CD14-positive monocyte (primary cell): ENCODE measurements at regions not wholly inside any gene's neighbourhood (a gene's known extent, or its start where the extent isn't known, plus 50 kb on each side); places are given as distances from the start of the nearest gene placed in this dataset.

Experiments used
- DNase-seq, 3 donors: peaks; one replicate each; pipeline ENCODE4 v3.0.0-alpha.2; 2011 to 2022
- H2AFZ ChIP-seq: 2 replicates; pipeline ENCODE4 v1.6.0; 2012; ENCODE audit warnings: mild to moderate bottlenecking, low read depth, low read length, inconsistent platforms; ENCODE audit not compliant: insufficient read depth, poor library complexity, severe bottlenecking
- H3K27ac ChIP-seq, 2 donors: 1 replicate in 1 of 2; 2 replicates in 1 of 2; pipeline ENCODE4 v1.5.1; 2012 to 2013; ENCODE audit warnings: low read length in 2 of 2, control low read depth in 1 of 2, inconsistent platforms in 1 of 2, low read depth in 1 of 2, mild to moderate bottlenecking in 1 of 2
- H3K27me3 ChIP-seq, 2 donors: one replicate each; pipeline versions ENCODE4 v1.6.0 to v1.6.1; 2011 to 2013; ENCODE audit warnings: low read length in 2 of 2; ENCODE audit not compliant: control insufficient read depth in 2 of 2, insufficient read depth in 2 of 2
- H3K36me3 ChIP-seq, 2 donors: replicated peaks in 1 of 2; 1 replicate in 1 of 2; 2 replicates in 1 of 2; pipeline versions ENCODE4 v1.5.1 to v1.6.1; 2012 to 2013; ENCODE audit warnings: low read length in 2 of 2, control low read depth in 1 of 2, inconsistent platforms in 1 of 2, mild to moderate bottlenecking in 1 of 2; ENCODE audit not compliant: insufficient read depth in 2 of 2, control insufficient read depth in 1 of 2
- H3K4me1 ChIP-seq, 2 donors: 1 replicate in 1 of 2; 2 replicates in 1 of 2; pipeline versions ENCODE4 v1.5.1 to v1.6.1; 2012 to 2013; ENCODE audit warnings: low read length in 2 of 2, control low read depth in 1 of 2, inconsistent platforms in 1 of 2, mild to moderate bottlenecking in 1 of 2, moderate library complexity in 1 of 2; ENCODE audit not compliant: insufficient read depth in 2 of 2, control insufficient read depth in 1 of 2
- H3K4me2 ChIP-seq: replicated peaks from 2 replicates; pipeline ENCODE3; 2012; ENCODE audit warnings: low read length, moderate library complexity, mild to moderate bottlenecking; ENCODE audit not compliant: poor library complexity, severe bottlenecking; ENCODE audit errors: extremely low read depth
- H3K4me3 ChIP-seq, 3 experiments: fragments of 200-600 bp in 1 of 3; sonication (generic) in 1 of 3; replicated peaks in 1 of 3; 1 replicate in 2 of 3; 2 replicates in 1 of 3; pipeline ENCODE4 v1.5.1; 2011 to 2013; ENCODE audit warnings: low read length in 3 of 3, mild to moderate bottlenecking in 3 of 3, control low read depth in 2 of 3, low read depth in 2 of 3, inconsistent platforms in 1 of 3, moderate library complexity in 1 of 3
- H3K79me2 ChIP-seq: 2 replicates; pipeline ENCODE4 v1.6.0; 2012; ENCODE audit warnings: mild to moderate bottlenecking, control low read depth, inconsistent platforms, low read length, moderate library complexity; ENCODE audit not compliant: insufficient read depth
- H3K9ac ChIP-seq: 2 replicates; pipeline ENCODE4 v1.6.0; 2017; ENCODE audit warnings: low read length, mild to moderate bottlenecking; ENCODE audit not compliant: insufficient read depth, poor library complexity, severe bottlenecking
- H3K9me3 ChIP-seq, 2 donors: replicated peaks in 1 of 2; 1 replicate in 1 of 2; 2 replicates in 1 of 2; pipeline versions ENCODE4 v1.5.1 to v1.6.1; 2012 to 2013; ENCODE audit warnings: low read length in 2 of 2, control low read depth in 1 of 2; ENCODE audit not compliant: control insufficient read depth in 1 of 2, insufficient read depth in 1 of 2
- H4K20me1 ChIP-seq: 2 replicates; pipeline ENCODE4 v1.6.0; 2012; ENCODE audit warnings: mild to moderate bottlenecking, low read length, control low read depth, moderate library complexity; ENCODE audit not compliant: insufficient read depth
- H3K27ac Mint-ChIP-seq, 7 donors: one replicate each; pipeline ENCODE4 v1.8.0; 2020; ENCODE audit warnings: mild to moderate bottlenecking in 7 of 7, mixed read lengths in 7 of 7, moderate library complexity in 6 of 7, inconsistent platforms in 2 of 7
- H3K27me3 Mint-ChIP-seq, 3 donors: one replicate each; pipeline ENCODE4 v1.8.0; 2021 to 2022; ENCODE audit warnings: low read depth in 3 of 3, mild to moderate bottlenecking in 3 of 3, mixed read lengths in 3 of 3, moderate library complexity in 3 of 3, inconsistent platforms in 1 of 3
- H3K36me3 Mint-ChIP-seq, 2 donors: one replicate each; pipeline ENCODE4 v1.8.0; 2020; ENCODE audit warnings: mixed read lengths in 2 of 2, inconsistent platforms in 1 of 2, mild to moderate bottlenecking in 1 of 2
- H3K4me1 Mint-ChIP-seq: one replicate; pipeline ENCODE4 v1.8.0; 2020; ENCODE audit warnings: mild to moderate bottlenecking, mixed read lengths
- H3K4me3 Mint-ChIP-seq, 2 donors: one replicate each; pipeline ENCODE4 v1.8.0; 2020; ENCODE audit warnings: mild to moderate bottlenecking in 2 of 2, mixed read lengths in 2 of 2, moderate library complexity in 1 of 2
- H3K9me3 Mint-ChIP-seq, 7 donors: one replicate each; pipeline ENCODE4 v1.8.0; 2020 to 2022; ENCODE audit warnings: mixed read lengths in 7 of 7, mild to moderate bottlenecking in 6 of 7, moderate library complexity in 6 of 7, inconsistent platforms in 2 of 7
- WGBS: methylation state at CpG from one replicate; pipeline ENCODE4 v1.1.5; 2013; ENCODE audit warnings: missing lambda C conversion rate; ENCODE audit not compliant: insufficient coverage; 5-methylcytosine and 5-hydroxymethylcytosine counted together
- intact Hi-C, 2 donors: fragments of 100-400 bp; cut with micrococcal nuclease; formaldehyde crosslinking; loops; one replicate each; pipeline versions ENCODE4 v1.15.0 to v1.15.1; 2023
- TF ChIP-seq, protein P1 (sequence below): fragments of 200-600 bp; IDR thresholded peaks from one replicate; pipeline ENCODE4 v1.8.0; 2022; ENCODE audit warnings: antibody characterized with exemption, mild to moderate bottlenecking

GRCh38 chr19:34306824-34307223 is 52.5 kb downstream of the GARRE1 start:
- intact Hi-C loops = no loop called here
- Mint-ChIP-seq H3K4me1 (peaks cover 7% of the 10 kb centered on the region), H3K4me3 (no peak overlapping the region), H3K27ac (no peak overlapping the region), H3K27me3 (peaks cover 5 to 12% (median 7%) of the 10 kb centered on the region in 3 donors), H3K9me3 (peaks cover 0 to 3% (median 0%) of the 10 kb centered on the region in 7 donors), H3K36me3 (peaks cover 0 to 3% of the 10 kb centered on the region in 2 donors)
- 92% methylated on average over 5 of the region's 6 CpGs for WGBS
- Histone ChIP-seq H3K27ac (no peak overlapping the region), H3K36me3 (no peaks in the 10 kb centered on the region), H2AFZ (no peak overlapping the region), H3K4me1 (peaks cover 4 to 5% of the 10 kb centered on the region in 2 donors), H3K79me2 (no peaks in the 10 kb centered on the region), H3K9me3 (no peaks in the 10 kb centered on the region), H3K4me2 (no peak overlapping the region), H4K20me1 (no peaks in the 10 kb centered on the region), H3K9ac (no peak overlapping the region), H3K4me3 (no peak overlapping the region), H3K27me3 (no peaks in the 10 kb centered on the region)
- no peak for DNase-seq
- TF ChIP-seq, protein P1, sequence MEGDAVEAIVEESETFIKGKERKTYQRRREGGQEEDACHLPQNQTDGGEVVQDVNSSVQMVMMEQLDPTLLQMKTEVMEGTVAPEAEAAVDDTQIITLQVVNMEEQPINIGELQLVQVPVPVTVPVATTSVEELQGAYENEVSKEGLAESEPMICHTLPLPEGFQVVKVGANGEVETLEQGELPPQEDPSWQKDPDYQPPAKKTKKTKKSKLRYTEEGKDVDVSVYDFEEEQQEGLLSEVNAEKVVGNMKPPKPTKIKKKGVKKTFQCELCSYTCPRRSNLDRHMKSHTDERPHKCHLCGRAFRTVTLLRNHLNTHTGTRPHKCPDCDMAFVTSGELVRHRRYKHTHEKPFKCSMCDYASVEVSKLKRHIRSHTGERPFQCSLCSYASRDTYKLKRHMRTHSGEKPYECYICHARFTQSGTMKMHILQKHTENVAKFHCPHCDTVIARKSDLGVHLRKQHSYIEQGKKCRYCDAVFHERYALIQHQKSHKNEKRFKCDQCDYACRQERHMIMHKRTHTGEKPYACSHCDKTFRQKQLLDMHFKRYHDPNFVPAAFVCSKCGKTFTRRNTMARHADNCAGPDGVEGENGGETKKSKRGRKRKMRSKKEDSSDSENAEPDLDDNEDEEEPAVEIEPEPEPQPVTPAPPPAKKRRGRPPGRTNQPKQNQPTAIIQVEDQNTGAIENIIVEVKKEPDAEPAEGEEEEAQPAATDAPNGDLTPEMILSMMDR = no peak

DNA sequence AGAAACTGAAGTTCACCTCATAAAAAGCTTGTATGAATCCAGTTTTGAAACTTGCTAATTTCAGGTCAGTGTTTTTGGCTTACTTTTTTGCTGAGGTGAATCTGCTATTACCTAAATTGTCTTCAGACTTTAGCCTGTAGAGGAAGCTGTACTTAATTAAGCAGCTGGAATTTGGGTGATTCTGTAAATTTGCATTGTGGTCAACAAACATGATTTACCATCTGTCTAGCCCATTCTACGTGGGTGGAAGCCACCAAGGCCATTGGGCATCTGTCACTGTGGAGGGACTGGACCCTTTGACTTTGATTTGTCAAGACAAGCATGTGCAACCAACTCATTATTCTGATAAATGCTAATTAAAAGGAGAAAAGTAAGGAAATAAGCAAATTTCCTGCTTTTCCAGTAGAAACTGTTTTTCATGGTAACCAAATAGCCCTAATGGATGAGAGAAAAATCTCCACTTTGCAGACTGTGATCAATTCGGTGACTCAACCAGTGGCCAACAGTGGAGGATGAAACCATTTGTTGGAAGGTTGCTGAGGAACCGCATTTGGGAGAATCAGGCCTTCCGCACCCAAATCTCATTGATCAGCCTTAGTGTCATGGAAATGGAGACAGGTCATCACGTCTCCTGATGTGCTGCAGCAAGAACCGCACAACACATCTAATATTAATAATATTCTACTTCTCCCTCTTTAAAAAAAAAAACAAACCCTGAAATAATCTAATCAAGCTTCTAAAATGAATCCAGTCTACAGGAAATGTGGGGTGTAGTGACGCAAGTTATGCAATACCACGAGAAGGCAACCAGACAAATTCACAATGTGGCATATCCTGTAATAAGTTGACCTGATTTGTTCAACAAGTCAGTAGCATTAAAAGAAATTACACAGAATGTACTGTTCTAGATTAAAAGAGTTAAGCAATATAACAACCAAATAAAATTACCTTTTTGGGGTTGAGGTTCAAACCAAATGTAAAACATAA is 54.3 kb downstream of the GARRE1 start:
- H3K27ac Mint-ChIP-seq = no peak overlapping the region
- Histone ChIP-seq H3K79me2 (no peaks in the 10 kb centered on the region), H3K9me3 (no peaks in the 10 kb centered on the region), H3K27me3 (no peaks in the 10 kb centered on the region), H3K36me3 (no peaks in the 10 kb centered on the region), H3K4me3 (no peak overlapping the region), H3K4me2 (no peak overlapping the region), H3K27ac (no peak overlapping the region), H3K9ac (no peak overlapping the region), H2AFZ (no peak overlapping the region), H4K20me1 (no peaks in the 10 kb centered on the region), H3K4me1 (peaks cover 4 to 5% of the 10 kb centered on the region in 2 donors)
- no peak overlapping the region for H3K4me3 Mint-ChIP-seq
- peaks cover 0 to 3% of the 10 kb centered on the region in 2 donors for H3K36me3 Mint-ChIP-seq
- DNase-seq = no peak
- H3K9me3 Mint-ChIP-seq = peaks cover 0 to 3% (median 0%) of the 10 kb centered on the region in 7 donors
- peaks cover 7% of the 10 kb centered on the region for H3K4me1 Mint-ChIP-seq
- H3K27me3 Mint-ChIP-seq = peaks cover 5 to 12% (median 7%) of the 10 kb centered on the region in 3 donors
- intact Hi-C loops = no loop called here
- WGBS = 60% methylated on average over 1 of the region's 8 CpGs
- TF ChIP-seq, protein P1 = no peak
